ENCODE measurements at regions not wholly inside any gene's neighbourhood (a gene's known extent, or its start where the extent isn't known, plus 50 kb on each side); places are given as distances from the start of the nearest gene placed in this dataset.

DNA sequence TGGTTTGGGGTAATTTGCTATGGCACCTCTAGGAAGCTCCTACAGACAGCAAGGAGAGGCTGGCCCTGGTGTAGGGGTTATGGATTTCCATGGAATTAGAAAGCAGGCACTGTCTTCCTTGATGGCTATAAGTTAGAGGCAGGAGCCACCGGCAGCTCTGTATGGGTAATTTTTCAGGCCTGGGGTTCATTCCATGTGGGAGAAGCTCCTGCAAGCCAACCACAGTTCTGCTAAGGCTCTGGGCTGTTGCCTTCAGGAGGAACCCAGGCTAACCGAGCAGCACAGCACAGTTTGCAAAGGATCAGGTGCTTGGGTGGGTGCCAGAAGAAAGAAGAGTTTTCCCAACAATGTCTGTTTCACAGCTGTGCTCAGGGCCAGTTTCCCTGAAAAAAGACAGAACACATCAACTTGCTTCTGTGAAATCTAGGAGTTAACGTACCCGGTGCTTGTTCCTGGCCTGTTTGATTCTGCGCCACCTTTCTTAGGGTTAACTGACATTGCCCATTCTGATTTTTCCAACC is 162.8 kb upstream of the MYLIP start (continued):
- TF ChIP-seq, protein P1, sequence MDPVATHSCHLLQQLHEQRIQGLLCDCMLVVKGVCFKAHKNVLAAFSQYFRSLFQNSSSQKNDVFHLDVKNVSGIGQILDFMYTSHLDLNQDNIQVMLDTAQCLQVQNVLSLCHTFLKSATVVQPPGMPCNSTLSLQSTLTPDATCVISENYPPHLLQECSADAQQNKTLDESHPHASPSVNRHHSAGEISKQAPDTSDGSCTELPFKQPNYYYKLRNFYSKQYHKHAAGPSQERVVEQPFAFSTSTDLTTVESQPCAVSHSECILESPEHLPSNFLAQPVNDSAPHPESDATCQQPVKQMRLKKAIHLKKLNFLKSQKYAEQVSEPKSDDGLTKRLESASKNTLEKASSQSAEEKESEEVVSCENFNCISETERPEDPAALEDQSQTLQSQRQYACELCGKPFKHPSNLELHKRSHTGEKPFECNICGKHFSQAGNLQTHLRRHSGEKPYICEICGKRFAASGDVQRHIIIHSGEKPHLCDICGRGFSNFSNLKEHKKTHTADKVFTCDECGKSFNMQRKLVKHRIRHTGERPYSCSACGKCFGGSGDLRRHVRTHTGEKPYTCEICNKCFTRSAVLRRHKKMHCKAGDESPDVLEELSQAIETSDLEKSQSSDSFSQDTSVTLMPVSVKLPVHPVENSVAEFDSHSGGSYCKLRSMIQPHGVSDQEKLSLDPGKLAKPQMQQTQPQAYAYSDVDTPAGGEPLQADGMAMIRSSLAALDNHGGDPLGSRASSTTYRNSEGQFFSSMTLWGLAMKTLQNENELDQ (tag by site-specific recombination; IDR thresholded peaks at IDR 0.05; ENCODE audit: low read depth) = no peak
- TF ChIP-seq PRDM10 (tag by site-specific recombination; IDR thresholded peaks at IDR 0.05) (no peak), ZNF114 (tag by site-specific recombination; IDR thresholded peaks at IDR 0.05) (no peak), ZNF548 (tag by site-specific recombination; IDR thresholded peaks at IDR 0.05) (no peak), ZBTB20 (tag by site-specific recombination; IDR thresholded peaks at IDR 0.05) (no peak)

- CTCF ChIA-PET = no interaction called here
- Histone ChIP-seq H3K4me1 (ENCODE audit: control insufficient read depth, insufficient read depth, low read length) (0 out of 2 replicates have a peak, but pooled peaks cover 1% of the 10 kb centered on the region), H3K36me3 (ENCODE audit: control insufficient read depth in 2 of 2, insufficient read depth in 1 of 2, low read length in 2 of 2) (no peaks in the 10 kb centered on the region), H3K27ac (ENCODE audit: extremely low read depth, low read depth, low read length) (no peak overlapping the region), H3K9me3 (ENCODE audit: control insufficient read depth, insufficient read depth, low read depth, low read length) (no peaks in the 10 kb centered on the region), H3K4me3 (ENCODE audit: low read depth, low read length) (no peak overlapping the region)
- TF ChIP-seq ZNF585B (tag by site-specific recombination; IDR thresholded peaks at IDR 0.05) (no peak), ZNF311 (tag by site-specific recombination; IDR thresholded peaks at IDR 0.05; ENCODE audit: borderline replicate concordance) (no peak), ZNF341 (tag by site-specific recombination; IDR thresholded peaks at IDR 0.05; ENCODE audit: low read depth) (no peak), ZNF658 (tag by site-specific recombination; IDR thresholded peaks at IDR 0.05) (no peak), ZBTB11 (tag by site-specific recombination; conservative IDR thresholded peaks at IDR 0.05; ENCODE audit: low read depth) (no peak), ZSCAN4 (tag by site-specific recombination; IDR thresholded peaks at IDR 0.05) (peak; percentile 85), ZNF501 (tag by site-specific recombination; IDR thresholded peaks at IDR 0.05) (no peak), ZNF221 (tag by site-specific recombination; IDR thresholded peaks at IDR 0.05; ENCODE audit: borderline replicate concordance) (no peak)
- POLR2A ChIA-PET = no interaction called here
Measured at GRCh38 chr6:15962449-15962764, 166.5 kb upstream of the MYLIP start.
